ENCODE measurements at regions not wholly inside any gene's neighbourhood (a gene's known extent, or its start where the extent isn't known, plus 50 kb on each side); places are given as distances from the start of the nearest gene placed in this dataset.

DNA sequence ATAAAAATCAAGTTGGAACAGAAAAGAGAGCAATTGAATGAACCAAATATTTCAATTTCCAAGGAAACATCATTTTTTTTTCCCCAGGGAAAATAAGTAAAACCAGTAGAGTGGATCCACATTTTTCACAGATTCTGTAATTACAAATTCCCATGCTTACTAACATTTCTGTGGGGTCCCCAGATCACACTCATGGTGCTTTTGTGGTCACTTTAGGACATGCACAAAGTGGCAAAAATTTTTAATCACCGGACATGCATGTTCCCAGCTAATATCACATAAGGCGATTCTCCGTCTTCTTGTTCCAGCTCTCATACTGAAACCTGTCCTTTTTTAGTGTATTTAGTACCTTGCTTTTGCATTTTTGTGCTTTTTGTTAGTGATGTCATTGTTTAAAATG, 748.2 kb upstream of the SLITRK1 start:
- TF ChIP-seq, protein P1, sequence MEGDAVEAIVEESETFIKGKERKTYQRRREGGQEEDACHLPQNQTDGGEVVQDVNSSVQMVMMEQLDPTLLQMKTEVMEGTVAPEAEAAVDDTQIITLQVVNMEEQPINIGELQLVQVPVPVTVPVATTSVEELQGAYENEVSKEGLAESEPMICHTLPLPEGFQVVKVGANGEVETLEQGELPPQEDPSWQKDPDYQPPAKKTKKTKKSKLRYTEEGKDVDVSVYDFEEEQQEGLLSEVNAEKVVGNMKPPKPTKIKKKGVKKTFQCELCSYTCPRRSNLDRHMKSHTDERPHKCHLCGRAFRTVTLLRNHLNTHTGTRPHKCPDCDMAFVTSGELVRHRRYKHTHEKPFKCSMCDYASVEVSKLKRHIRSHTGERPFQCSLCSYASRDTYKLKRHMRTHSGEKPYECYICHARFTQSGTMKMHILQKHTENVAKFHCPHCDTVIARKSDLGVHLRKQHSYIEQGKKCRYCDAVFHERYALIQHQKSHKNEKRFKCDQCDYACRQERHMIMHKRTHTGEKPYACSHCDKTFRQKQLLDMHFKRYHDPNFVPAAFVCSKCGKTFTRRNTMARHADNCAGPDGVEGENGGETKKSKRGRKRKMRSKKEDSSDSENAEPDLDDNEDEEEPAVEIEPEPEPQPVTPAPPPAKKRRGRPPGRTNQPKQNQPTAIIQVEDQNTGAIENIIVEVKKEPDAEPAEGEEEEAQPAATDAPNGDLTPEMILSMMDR (conservative IDR thresholded peaks at IDR 0.05; ENCODE audit: low read length), result no peak
- no peak for TF ChIP-seq EZH2phosphoT487 (IDR thresholded peaks at IDR 0.05; ENCODE audit: borderline replicate concordance)
